ENCODE measurements at regions not wholly inside any gene's neighbourhood (a gene's known extent, or its start where the extent isn't known, plus 50 kb on each side); places are given as distances from the start of the nearest gene placed in this dataset.

- POLR2A ChIA-PET: no interaction called here
- CTCF ChIA-PET: no interaction called here
- no peak for TF ChIP-seq CTCF (IDR thresholded peaks at IDR 0.05; ENCODE audit: control extremely low read depth, extremely low read depth, low read depth, missing control alignments)
- no peak for DNase-seq (ENCODE audit: extremely low spot score)
These were observed 488.2 kb downstream of the RBFOX1 start for GRCh38 chr16:7820816-7821215.

- POLR2A ChIA-PET: no interaction called here
- CTCF ChIA-PET: interaction anchor here (1.5 kb wide), 1 partner anchor 17 kb away, joined by 3 read pairs; no protein-coding TSS in a partner anchor
- DNase-seq (ENCODE audit: extremely low spot score): no peak
- TF ChIP-seq CTCF (IDR thresholded peaks at IDR 0.05; ENCODE audit: control extremely low read depth, extremely low read depth, low read depth, missing control alignments): no peak
These were observed 473.2 kb downstream of the RBFOX1 start for GRCh38 chr16:7805686-7806396.

- ChIA-PET POLR2A (no interaction called here), CTCF (interaction anchor here (0.8 to 1.8 kb wide), 5 partner anchors 10 to 18 kb away, joined by 3 to 8 read pairs (median 6); no protein-coding TSS in a partner anchor)
- DNase-seq (ENCODE audit: extremely low spot score): no peak
- no peak for TF ChIP-seq CTCF (IDR thresholded peaks at IDR 0.05; ENCODE audit: control extremely low read depth, extremely low read depth, low read depth, missing control alignments)
These were observed 472.1 kb downstream of the RBFOX1 start for GRCh38 chr16:7804635-7805195.

- CTCF ChIA-PET: interaction anchor here (1.5 to 2.3 kb wide), 2 partner anchors 12 to 13 kb away, joined by 3 to 6 read pairs; no protein-coding TSS in a partner anchor
- DNase-seq (ENCODE audit: extremely low spot score): no peak
- TF ChIP-seq CTCF (IDR thresholded peaks at IDR 0.05; ENCODE audit: control extremely low read depth, extremely low read depth, low read depth, missing control alignments): no peak
- POLR2A ChIA-PET: no interaction called here
These were observed 459.7 kb downstream of the RBFOX1 start for GRCh38 chr16:7792346-7792745.

- CTCF ChIA-PET: interaction anchor here (1.5 kb wide), 1 partner anchor 11 kb away, joined by 3 read pairs; no protein-coding TSS in a partner anchor
- DNase-seq (ENCODE audit: extremely low spot score): no peak
- no peak for TF ChIP-seq CTCF (IDR thresholded peaks at IDR 0.05; ENCODE audit: control extremely low read depth, extremely low read depth, low read depth, missing control alignments)
- POLR2A ChIA-PET: no interaction called here
These were observed 458.5 kb downstream of the RBFOX1 start for GRCh38 chr16:7791028-7791590.

- no peak for DNase-seq (ENCODE audit: extremely low spot score)
- CTCF ChIA-PET: interaction anchor here (1.2 kb wide), 1 partner anchor 12 kb away, joined by 3 read pairs; no protein-coding TSS in a partner anchor
These were observed 442.4 kb downstream of the RBFOX1 start for GRCh38 chr16:7775072-7775488.

More at GRCh38 chr16:7775072-7775488, 442.4 kb downstream of the RBFOX1 start:
- no peak for TF ChIP-seq CTCF (IDR thresholded peaks at IDR 0.05; ENCODE audit: control extremely low read depth, extremely low read depth, low read depth, missing control alignments)
- POLR2A ChIA-PET: no interaction called here
